ENCODE measurements at regions not wholly inside any gene's neighbourhood (a gene's known extent, or its start where the extent isn't known, plus 50 kb on each side); places are given as distances from the start of the nearest gene placed in this dataset.

- TF ChIP-seq CTCF (IDR thresholded peaks at IDR 0.05) (no peak), EZH2 (IDR thresholded peaks at IDR 0.05; ENCODE audit: borderline replicate concordance, insufficient read depth, low read depth, low read length, poor library complexity, severe bottlenecking) (no peak)
Observed at GRCh38 chr4:129358571-129358970, 262.6 kb downstream of the C4orf33 start.

All from B cell (primary cell).